Mammary epithelial cell (primary cell): ENCODE measurements at regions not wholly inside any gene's neighbourhood (a gene's known extent, or its start where the extent isn't known, plus 50 kb on each side); places are given as distances from the start of the nearest gene placed in this dataset.
"Not testable (repeated sequence)": the region's sequence is repeated elsewhere in the genome, so short reads cannot be mapped to it uniquely, and the experiment has no call there.

Source experiments
- EZH2 ChIP-seq: IDR thresholded peaks from 2 replicates; pipeline ENCODE4 v1.6.1; 2012; ENCODE audit warnings: low read length, inconsistent platforms, borderline replicate concordance
- TF ChIP-seq, protein P1 (sequence below), 2 donors: IDR thresholded peaks in 1 of 2; conservative IDR thresholded peaks in 1 of 2; 2 replicates each; pipeline ENCODE4 v1.5.1; 2011 to 2012; ENCODE audit warnings: inconsistent platforms in 2 of 2, low read length in 2 of 2, mild to moderate bottlenecking in 2 of 2, control low read depth in 1 of 2, low read depth in 1 of 2; ENCODE audit not compliant: insufficient read depth in 1 of 2; ENCODE audit errors: extremely low read depth in 1 of 2

DNA sequence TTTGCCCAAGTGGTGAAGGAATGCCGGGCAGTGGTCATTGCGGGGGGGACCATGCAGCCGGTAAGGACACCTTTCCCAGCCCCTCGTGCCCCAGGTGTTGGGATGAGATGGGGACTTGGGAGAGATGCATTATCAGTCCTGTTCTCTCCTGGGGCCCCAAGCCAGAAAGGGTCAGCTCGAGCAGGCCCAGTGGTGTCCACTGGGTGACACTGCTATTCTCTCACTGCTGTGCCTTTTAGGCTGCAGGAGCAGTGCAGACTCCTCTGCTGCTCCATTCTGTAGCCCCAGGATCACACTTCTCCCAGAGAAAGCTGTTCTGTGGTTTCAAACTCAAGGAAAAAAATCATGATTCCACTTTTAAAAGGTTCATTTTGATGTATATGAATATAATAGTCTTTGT lies 99.1 kb upstream of the PZP start:
- TF ChIP-seq, protein P1, sequence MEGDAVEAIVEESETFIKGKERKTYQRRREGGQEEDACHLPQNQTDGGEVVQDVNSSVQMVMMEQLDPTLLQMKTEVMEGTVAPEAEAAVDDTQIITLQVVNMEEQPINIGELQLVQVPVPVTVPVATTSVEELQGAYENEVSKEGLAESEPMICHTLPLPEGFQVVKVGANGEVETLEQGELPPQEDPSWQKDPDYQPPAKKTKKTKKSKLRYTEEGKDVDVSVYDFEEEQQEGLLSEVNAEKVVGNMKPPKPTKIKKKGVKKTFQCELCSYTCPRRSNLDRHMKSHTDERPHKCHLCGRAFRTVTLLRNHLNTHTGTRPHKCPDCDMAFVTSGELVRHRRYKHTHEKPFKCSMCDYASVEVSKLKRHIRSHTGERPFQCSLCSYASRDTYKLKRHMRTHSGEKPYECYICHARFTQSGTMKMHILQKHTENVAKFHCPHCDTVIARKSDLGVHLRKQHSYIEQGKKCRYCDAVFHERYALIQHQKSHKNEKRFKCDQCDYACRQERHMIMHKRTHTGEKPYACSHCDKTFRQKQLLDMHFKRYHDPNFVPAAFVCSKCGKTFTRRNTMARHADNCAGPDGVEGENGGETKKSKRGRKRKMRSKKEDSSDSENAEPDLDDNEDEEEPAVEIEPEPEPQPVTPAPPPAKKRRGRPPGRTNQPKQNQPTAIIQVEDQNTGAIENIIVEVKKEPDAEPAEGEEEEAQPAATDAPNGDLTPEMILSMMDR (conservative IDR thresholded peaks at IDR 0.05 in 1 of 2, IDR thresholded peaks at IDR 0.05 in 1 of 2; ENCODE audit: extremely low read depth in 1 of 2, insufficient read depth in 1 of 2, low read depth in 1 of 2, low read length in 2 of 2) = not testable (repeated sequence)
- TF ChIP-seq EZH2 = not testable (repeated sequence)
